ENCODE measurements at regions not wholly inside any gene's neighbourhood (a gene's known extent, or its start where the extent isn't known, plus 50 kb on each side); places are given as distances from the start of the nearest gene placed in this dataset.

DNA sequence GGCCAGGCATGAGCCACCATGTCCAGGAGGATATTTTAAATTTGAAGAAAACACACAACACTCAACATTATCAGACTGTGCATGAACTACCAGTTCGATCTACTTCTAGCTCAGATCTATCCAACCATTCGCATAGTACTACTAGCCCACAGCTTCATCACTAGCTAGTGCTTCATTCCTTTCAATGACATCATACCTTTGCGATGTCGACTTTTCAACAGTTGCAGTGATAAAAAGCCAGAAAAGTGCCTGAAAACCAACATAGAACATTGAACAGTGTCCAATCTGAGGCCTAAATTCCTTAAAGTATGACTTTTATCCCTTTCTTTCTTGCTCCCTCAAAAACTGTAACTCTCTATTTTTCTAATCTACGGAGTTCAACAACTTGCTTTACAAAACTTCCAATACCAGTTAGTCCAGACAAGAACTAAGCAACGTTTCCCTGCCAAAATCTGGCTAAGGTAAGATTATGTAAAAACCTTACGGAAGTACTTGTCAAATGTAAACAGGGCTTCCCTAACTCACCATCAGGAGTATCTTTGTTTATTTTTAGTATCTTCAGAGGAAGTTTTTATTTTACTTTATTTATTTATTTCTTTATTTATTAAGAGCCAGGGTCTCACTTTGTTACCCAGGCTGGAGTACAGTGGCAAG is 434.0 kb upstream of the JARID2 start (continued):
- TF ChIP-seq, protein P1, sequence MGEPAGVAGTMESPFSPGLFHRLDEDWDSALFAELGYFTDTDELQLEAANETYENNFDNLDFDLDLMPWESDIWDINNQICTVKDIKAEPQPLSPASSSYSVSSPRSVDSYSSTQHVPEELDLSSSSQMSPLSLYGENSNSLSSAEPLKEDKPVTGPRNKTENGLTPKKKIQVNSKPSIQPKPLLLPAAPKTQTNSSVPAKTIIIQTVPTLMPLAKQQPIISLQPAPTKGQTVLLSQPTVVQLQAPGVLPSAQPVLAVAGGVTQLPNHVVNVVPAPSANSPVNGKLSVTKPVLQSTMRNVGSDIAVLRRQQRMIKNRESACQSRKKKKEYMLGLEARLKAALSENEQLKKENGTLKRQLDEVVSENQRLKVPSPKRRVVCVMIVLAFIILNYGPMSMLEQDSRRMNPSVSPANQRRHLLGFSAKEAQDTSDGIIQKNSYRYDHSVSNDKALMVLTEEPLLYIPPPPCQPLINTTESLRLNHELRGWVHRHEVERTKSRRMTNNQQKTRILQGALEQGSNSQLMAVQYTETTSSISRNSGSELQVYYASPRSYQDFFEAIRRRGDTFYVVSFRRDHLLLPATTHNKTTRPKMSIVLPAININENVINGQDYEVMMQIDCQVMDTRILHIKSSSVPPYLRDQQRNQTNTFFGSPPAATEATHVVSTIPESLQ (CRISPR knock-in tag; IDR thresholded peaks at IDR 0.05), result no peak
- TF ChIP-seq SMAD4 (CRISPR knock-in tag; IDR thresholded peaks at IDR 0.05) (no peak), SOX15 (CRISPR knock-in tag; IDR thresholded peaks at IDR 0.05) (no peak), SMAD3 (CRISPR knock-in tag; IDR thresholded peaks at IDR 0.05; ENCODE audit: borderline replicate concordance) (no peak)
- TF ChIP-seq, protein P2, sequence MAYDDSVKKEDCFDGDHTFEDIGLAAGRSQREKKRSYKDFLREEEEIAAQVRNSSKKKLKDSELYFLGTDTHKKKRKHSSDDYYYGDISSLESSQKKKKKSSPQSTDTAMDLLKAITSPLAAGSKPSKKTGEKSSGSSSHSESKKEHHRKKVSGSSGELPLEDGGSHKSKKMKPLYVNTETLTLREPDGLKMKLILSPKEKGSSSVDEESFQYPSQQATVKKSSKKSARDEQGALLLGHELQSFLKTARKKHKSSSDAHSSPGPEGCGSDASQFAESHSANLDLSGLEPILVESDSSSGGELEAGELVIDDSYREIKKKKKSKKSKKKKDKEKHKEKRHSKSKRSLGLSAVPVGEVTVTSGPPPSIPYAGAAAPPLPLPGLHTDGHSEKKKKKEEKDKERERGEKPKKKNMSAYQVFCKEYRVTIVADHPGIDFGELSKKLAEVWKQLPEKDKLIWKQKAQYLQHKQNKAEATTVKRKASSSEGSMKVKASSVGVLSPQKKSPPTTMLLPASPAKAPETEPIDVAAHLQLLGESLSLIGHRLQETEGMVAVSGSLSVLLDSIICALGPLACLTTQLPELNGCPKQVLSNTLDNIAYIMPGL (CRISPR knock-in tag; IDR thresholded peaks at IDR 0.05), result no peak

DNA sequence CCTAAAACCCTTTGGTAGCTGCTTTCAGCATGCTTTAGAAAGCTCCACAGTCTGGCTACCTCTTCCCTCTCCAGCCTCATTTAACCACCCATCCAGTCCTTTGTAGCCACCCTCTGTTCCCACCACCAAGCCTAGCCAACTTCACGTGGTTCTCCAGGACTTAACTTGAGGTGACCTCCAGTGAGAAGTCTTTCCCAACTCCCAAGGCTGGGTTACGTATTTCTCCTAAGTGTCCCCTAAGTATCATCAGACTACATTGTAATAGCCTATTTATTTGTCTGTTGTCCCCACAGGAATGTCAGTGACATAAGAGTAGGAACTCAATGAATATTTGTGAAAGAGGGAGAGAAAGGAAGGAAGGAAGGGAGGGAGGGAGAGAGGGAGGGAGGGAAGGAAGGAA is 431.9 kb upstream of the JARID2 start:
- DNase-seq (ENCODE audit: low spot score), result no peak
- Mint-ChIP-seq H3K4me1 (peaks cover 36% of the 10 kb centered on the region), H3K27me3 (ENCODE audit: low read depth) (peaks cover 6% of the 10 kb centered on the region), H3K27ac (no peak overlapping the region), H3K4me3 (no peak overlapping the region), H3K36me3 (peaks cover 1% of the 10 kb centered on the region), H3K9me3 (peaks cover 2% of the 10 kb centered on the region)
- POLR2A ChIA-PET, result no interaction called here
- CTCF ChIA-PET, result no interaction called here
- no peak for ATAC-seq
- TF ChIP-seq ZNF121 (CRISPR knock-in tag; IDR thresholded peaks at IDR 0.05) (no peak), NFATC4 (CRISPR knock-in tag; IDR thresholded peaks at IDR 0.05) (no peak), ZNF263 (CRISPR knock-in tag; IDR thresholded peaks at IDR 0.05; ENCODE audit: low read depth) (no peak), CREM (CRISPR knock-in tag; IDR thresholded peaks at IDR 0.05) (no peak), ZNF396 (CRISPR knock-in tag; IDR thresholded peaks at IDR 0.05; ENCODE audit: borderline replicate concordance) (no peak), TEAD4 (CRISPR knock-in tag; IDR thresholded peaks at IDR 0.05) (no peak), FOXK1 (CRISPR knock-in tag; IDR thresholded peaks at IDR 0.05) (no peak), GTF2I (CRISPR knock-in tag; conservative IDR thresholded peaks at IDR 0.05) (no peak), ZNF671 (CRISPR knock-in tag; IDR thresholded peaks at IDR 0.05) (no peak), SMAD4 (CRISPR knock-in tag; IDR thresholded peaks at IDR 0.05) (no peak), RELA (CRISPR knock-in tag; IDR thresholded peaks at IDR 0.05; ENCODE audit: borderline replicate concordance) (no peak)
- TF ChIP-seq, protein P3, sequence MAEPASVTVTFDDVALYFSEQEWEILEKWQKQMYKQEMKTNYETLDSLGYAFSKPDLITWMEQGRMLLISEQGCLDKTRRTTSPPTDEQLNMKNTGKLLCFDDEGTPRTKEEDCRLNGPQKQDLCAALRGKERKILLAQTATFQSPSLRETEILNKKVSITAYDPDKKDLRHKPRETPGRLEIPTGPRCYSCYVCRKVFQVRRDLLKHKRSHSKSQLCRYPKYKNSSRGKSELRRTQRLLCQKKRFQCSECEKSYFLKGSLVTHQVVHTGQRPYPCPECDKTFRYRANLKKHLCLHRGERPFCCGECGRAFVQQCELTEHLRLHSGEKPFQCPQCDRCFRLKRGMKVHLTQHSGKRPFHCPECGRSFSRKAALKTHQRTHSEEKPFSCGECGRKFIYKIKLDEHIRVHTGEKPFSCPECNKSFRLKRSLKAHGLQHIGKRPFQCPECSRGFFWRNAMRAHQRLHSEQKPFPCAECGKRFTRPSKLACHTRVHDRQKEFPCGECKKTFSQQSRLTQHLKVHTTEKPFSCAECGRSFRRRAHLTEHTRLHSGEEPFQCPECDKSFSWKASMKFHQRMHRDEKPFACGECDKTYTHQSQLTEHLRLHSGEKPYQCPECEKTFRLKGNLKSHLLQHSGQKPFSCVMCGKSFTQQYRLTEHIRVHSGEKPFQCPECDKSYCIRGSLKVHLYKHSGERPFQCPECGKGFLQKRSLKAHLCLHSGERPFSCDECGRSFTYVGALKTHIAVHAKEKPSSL (CRISPR knock-in tag; conservative IDR thresholded peaks at IDR 0.05), result no peak
- TF ChIP-seq, protein P4, sequence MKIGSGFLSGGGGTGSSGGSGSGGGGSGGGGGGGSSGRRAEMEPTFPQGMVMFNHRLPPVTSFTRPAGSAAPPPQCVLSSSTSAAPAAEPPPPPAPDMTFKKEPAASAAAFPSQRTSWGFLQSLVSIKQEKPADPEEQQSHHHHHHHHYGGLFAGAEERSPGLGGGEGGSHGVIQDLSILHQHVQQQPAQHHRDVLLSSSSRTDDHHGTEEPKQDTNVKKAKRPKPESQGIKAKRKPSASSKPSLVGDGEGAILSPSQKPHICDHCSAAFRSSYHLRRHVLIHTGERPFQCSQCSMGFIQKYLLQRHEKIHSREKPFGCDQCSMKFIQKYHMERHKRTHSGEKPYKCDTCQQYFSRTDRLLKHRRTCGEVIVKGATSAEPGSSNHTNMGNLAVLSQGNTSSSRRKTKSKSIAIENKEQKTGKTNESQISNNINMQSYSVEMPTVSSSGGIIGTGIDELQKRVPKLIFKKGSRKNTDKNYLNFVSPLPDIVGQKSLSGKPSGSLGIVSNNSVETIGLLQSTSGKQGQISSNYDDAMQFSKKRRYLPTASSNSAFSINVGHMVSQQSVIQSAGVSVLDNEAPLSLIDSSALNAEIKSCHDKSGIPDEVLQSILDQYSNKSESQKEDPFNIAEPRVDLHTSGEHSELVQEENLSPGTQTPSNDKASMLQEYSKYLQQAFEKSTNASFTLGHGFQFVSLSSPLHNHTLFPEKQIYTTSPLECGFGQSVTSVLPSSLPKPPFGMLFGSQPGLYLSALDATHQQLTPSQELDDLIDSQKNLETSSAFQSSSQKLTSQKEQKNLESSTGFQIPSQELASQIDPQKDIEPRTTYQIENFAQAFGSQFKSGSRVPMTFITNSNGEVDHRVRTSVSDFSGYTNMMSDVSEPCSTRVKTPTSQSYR (CRISPR knock-in tag; IDR thresholded peaks at IDR 0.05), result no peak
- TF ChIP-seq, protein P2 (CRISPR knock-in tag; IDR thresholded peaks at IDR 0.05), result no peak
- TF ChIP-seq, protein P5, sequence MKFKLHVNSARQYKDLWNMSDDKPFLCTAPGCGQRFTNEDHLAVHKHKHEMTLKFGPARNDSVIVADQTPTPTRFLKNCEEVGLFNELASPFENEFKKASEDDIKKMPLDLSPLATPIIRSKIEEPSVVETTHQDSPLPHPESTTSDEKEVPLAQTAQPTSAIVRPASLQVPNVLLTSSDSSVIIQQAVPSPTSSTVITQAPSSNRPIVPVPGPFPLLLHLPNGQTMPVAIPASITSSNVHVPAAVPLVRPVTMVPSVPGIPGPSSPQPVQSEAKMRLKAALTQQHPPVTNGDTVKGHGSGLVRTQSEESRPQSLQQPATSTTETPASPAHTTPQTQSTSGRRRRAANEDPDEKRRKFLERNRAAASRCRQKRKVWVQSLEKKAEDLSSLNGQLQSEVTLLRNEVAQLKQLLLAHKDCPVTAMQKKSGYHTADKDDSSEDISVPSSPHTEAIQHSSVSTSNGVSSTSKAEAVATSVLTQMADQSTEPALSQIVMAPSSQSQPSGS (CRISPR knock-in tag; IDR thresholded peaks at IDR 0.05; ENCODE audit: borderline replicate concordance, low read depth), result no peak
- TF ChIP-seq, protein P6, sequence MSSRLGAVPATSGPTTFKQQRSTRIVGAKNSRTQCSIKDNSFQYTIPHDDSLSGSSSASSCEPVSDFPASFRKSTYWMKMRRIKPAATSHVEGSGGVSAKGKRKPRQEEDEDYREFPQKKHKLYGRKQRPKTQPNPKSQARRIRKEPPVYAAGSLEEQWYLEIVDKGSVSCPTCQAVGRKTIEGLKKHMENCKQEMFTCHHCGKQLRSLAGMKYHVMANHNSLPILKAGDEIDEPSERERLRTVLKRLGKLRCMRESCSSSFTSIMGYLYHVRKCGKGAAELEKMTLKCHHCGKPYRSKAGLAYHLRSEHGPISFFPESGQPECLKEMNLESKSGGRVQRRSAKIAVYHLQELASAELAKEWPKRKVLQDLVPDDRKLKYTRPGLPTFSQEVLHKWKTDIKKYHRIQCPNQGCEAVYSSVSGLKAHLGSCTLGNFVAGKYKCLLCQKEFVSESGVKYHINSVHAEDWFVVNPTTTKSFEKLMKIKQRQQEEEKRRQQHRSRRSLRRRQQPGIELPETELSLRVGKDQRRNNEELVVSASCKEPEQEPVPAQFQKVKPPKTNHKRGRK (CRISPR knock-in tag; IDR thresholded peaks at IDR 0.05; ENCODE audit: borderline replicate concordance), result no peak
- TF ChIP-seq, protein P7, sequence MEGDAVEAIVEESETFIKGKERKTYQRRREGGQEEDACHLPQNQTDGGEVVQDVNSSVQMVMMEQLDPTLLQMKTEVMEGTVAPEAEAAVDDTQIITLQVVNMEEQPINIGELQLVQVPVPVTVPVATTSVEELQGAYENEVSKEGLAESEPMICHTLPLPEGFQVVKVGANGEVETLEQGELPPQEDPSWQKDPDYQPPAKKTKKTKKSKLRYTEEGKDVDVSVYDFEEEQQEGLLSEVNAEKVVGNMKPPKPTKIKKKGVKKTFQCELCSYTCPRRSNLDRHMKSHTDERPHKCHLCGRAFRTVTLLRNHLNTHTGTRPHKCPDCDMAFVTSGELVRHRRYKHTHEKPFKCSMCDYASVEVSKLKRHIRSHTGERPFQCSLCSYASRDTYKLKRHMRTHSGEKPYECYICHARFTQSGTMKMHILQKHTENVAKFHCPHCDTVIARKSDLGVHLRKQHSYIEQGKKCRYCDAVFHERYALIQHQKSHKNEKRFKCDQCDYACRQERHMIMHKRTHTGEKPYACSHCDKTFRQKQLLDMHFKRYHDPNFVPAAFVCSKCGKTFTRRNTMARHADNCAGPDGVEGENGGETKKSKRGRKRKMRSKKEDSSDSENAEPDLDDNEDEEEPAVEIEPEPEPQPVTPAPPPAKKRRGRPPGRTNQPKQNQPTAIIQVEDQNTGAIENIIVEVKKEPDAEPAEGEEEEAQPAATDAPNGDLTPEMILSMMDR (IDR thresholded peaks at IDR 0.05), result no peak
